ENCODE measurements at regions not wholly inside any gene's neighbourhood (a gene's known extent, or its start where the extent isn't known, plus 50 kb on each side); places are given as distances from the start of the nearest gene placed in this dataset.

DNA sequence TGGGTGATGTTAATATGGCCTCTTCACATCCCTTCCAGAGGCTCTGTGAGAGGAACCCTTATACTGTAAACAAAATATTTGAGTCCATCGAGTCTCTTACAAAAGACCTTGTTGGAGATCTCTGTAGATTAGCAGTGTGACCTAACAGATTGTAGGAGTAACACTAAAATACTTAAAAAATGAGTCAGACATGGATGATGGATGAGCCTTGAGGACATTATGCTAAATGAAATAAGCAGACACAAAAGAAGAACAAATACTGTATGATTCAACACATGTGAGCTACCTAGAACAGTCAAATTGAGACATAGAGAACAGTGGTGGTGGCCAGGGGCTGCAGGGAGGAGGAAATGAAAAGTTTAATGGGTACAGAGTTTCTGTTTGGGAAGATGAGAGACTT, 152.2 kb upstream of the UBL3 start:
- TF ChIP-seq SIN3A (IDR thresholded peaks at IDR 0.05; ENCODE audit: borderline replicate concordance, insufficient read depth, low read depth, low read length), result no peak
- no peak for TF ChIP-seq POLR2AphosphoS5 (IDR thresholded peaks at IDR 0.05; ENCODE audit: low read depth, low read length)
- TF ChIP-seq, protein P1, sequence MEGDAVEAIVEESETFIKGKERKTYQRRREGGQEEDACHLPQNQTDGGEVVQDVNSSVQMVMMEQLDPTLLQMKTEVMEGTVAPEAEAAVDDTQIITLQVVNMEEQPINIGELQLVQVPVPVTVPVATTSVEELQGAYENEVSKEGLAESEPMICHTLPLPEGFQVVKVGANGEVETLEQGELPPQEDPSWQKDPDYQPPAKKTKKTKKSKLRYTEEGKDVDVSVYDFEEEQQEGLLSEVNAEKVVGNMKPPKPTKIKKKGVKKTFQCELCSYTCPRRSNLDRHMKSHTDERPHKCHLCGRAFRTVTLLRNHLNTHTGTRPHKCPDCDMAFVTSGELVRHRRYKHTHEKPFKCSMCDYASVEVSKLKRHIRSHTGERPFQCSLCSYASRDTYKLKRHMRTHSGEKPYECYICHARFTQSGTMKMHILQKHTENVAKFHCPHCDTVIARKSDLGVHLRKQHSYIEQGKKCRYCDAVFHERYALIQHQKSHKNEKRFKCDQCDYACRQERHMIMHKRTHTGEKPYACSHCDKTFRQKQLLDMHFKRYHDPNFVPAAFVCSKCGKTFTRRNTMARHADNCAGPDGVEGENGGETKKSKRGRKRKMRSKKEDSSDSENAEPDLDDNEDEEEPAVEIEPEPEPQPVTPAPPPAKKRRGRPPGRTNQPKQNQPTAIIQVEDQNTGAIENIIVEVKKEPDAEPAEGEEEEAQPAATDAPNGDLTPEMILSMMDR (IDR thresholded peaks at IDR 0.05), result no peak
- TF ChIP-seq, protein P2, sequence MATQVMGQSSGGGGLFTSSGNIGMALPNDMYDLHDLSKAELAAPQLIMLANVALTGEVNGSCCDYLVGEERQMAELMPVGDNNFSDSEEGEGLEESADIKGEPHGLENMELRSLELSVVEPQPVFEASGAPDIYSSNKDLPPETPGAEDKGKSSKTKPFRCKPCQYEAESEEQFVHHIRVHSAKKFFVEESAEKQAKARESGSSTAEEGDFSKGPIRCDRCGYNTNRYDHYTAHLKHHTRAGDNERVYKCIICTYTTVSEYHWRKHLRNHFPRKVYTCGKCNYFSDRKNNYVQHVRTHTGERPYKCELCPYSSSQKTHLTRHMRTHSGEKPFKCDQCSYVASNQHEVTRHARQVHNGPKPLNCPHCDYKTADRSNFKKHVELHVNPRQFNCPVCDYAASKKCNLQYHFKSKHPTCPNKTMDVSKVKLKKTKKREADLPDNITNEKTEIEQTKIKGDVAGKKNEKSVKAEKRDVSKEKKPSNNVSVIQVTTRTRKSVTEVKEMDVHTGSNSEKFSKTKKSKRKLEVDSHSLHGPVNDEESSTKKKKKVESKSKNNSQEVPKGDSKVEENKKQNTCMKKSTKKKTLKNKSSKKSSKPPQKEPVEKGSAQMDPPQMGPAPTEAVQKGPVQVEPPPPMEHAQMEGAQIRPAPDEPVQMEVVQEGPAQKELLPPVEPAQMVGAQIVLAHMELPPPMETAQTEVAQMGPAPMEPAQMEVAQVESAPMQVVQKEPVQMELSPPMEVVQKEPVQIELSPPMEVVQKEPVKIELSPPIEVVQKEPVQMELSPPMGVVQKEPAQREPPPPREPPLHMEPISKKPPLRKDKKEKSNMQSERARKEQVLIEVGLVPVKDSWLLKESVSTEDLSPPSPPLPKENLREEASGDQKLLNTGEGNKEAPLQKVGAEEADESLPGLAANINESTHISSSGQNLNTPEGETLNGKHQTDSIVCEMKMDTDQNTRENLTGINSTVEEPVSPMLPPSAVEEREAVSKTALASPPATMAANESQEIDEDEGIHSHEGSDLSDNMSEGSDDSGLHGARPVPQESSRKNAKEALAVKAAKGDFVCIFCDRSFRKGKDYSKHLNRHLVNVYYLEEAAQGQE (IDR thresholded peaks at IDR 0.05; ENCODE audit: insufficient read depth in 1 of 2, low read depth in 2 of 2, low read length in 1 of 2), result no peak
- TF ChIP-seq TCF7L2 (IDR thresholded peaks at IDR 0.05; ENCODE audit: low read depth, low read length), result no peak
